DND-41 (cell line): ENCODE measurements at regions not wholly inside any gene's neighbourhood (a gene's known extent, or its start where the extent isn't known, plus 50 kb on each side); places are given as distances from the start of the nearest gene placed in this dataset.

ENCODE experiments used
- CTCF ChIP-seq: IDR thresholded peaks from 2 replicates; pipeline ENCODE4 v1.5.1; 2012; ENCODE audit warnings: borderline replicate concordance, low read length, moderate library complexity, mild to moderate bottlenecking; ENCODE audit not compliant: poor library complexity, severe bottlenecking; ENCODE audit errors: extremely low read depth
- EZH2 ChIP-seq: IDR thresholded peaks from 3 replicates; pipeline ENCODE4 v1.6.1; 2012; ENCODE audit warnings: borderline replicate concordance, low read depth, mild to moderate bottlenecking, moderate library complexity, low read length, inconsistent platforms; ENCODE audit not compliant: severe bottlenecking

DNA sequence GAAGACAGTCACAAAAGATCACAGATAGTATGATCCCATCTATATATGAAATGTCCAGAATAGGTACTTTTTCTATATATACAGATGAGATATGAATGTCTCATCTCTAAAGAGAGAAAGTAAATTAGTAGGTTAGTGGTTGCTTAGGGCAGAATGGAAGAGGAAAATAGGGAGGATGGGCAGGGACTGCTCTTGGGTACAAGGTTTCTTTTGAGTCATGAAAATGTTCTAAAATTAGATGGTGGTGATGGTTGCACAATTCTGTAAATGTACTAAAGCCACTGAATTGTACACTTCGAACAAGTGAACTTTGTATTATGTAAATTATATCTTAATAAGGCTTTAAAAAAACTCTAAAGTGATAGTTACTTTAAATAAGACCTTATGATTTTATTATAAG is 59.6 kb upstream of the GRAMD2B start:
- TF ChIP-seq CTCF = no peak
- no peak for TF ChIP-seq EZH2
